ENCODE measurements at regions not wholly inside any gene's neighbourhood (a gene's known extent, or its start where the extent isn't known, plus 50 kb on each side); places are given as distances from the start of the nearest gene placed in this dataset.

DNA sequence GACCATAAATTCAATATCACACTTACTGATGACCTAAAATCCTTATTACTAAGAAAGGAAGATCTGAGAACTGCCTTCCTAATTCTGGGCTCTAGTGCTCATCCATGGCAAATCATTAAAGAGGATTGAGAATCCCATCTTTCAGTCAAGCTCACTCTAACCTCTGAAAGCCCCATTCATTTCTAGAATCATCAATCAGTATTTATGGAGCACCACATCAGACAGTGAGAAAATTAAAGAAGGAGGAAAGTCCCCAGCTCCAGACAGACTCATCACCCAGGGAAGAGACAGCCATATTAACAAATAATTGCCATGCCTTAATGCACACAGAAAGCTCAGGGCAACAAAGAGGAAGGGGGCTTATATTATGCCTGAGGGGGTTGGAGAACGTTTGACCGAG, 256.1 kb upstream of the SOX9 start:
- TF ChIP-seq CTCF (IDR thresholded peaks at IDR 0.05) (no peak), POLR2AphosphoS5 (IDR thresholded peaks at IDR 0.05; ENCODE audit: low read depth, low read length) (no peak), REST (IDR thresholded peaks at IDR 0.05; ENCODE audit: insufficient read depth in 1 of 2, low read depth in 2 of 2, low read length in 1 of 2) (no peak), TCF7L2 (IDR thresholded peaks at IDR 0.05; ENCODE audit: low read depth, low read length) (no peak)

All from Panc1 (cell line).